Activated CD8-positive, alpha-beta T cell treated with anti-CD3 and anti-CD28 coated beads, Interleukin-2, amount 10 ng/mL, durations not matched to agents 7 days and 5 days (primary cell): ENCODE measurements at regions not wholly inside any gene's neighbourhood (a gene's known extent, or its start where the extent isn't known, plus 50 kb on each side); places are given as distances from the start of the nearest gene placed in this dataset. TPM values are rescaled to one million over a fixed set of nuclear protein-coding genes. Genes with fewer than 3 reads are reported as not detected.

ENCODE experiments used
- ATAC-seq: fragments of 150-1000 bp; cut with Tn5 transposase; one replicate; pipeline ENCODE4 v1.10.0; 2021; ENCODE audit warnings: moderate library complexity
- CTCF ChIA-PET: fragments of 350-600 bp; sonication (Branson Sonifier 250); formaldehyde crosslinking; loops from one replicate; lab custom pipeline; 2021; ENCODE audit warnings: antibody characterized with exemption; lab: Charles Lee
- POLR2A ChIA-PET: fragments of 350-600 bp; sonication (Branson Sonifier 250); formaldehyde crosslinking; loops from one replicate; lab custom pipeline; 2021; ENCODE audit warnings: antibody characterized with exemption; lab: Charles Lee
- DNase-seq: peaks from one replicate; pipeline ENCODE4 v3.0.0-alpha.2; 2020
- H3K27ac Mint-ChIP-seq: one replicate; pipeline ENCODE4 v1.8.0; 2021; ENCODE audit warnings: mild to moderate bottlenecking, mixed read lengths
- H3K27me3 Mint-ChIP-seq: one replicate; pipeline ENCODE4 v1.8.0; 2021; ENCODE audit warnings: low read depth, mixed read lengths
- H3K36me3 Mint-ChIP-seq: one replicate; pipeline ENCODE4 v1.8.0; 2021; ENCODE audit warnings: low read depth, mixed read lengths
- H3K4me1 Mint-ChIP-seq: one replicate; pipeline ENCODE4 v1.8.0; 2021; ENCODE audit warnings: low read depth, mixed read lengths
- H3K4me3 Mint-ChIP-seq: one replicate; pipeline ENCODE4 v1.8.0; 2021; ENCODE audit warnings: mild to moderate bottlenecking, mixed read lengths
- H3K9me3 Mint-ChIP-seq: one replicate; pipeline ENCODE4 v1.8.0; 2022; ENCODE audit warnings: mixed read lengths; ENCODE audit not compliant: insufficient read depth
- microRNA-seq: library from miRNA; unstranded; fragments of <30 nt; microRNA quantifications from one replicate; pipeline ENCODE4 v1.2.0, GENCODE V29; 2022

- ChIA-PET POLR2A (no interaction called here), CTCF (no interaction called here)
- H3K27me3 Mint-ChIP-seq = peaks cover 4% of the 10 kb centered on the region
- ATAC-seq (no peak), DNase-seq (no peak)
- H3K4me3 Mint-ChIP-seq = no peak overlapping the region
- H3K9me3 Mint-ChIP-seq = no peaks in the 10 kb centered on the region
- no peak overlapping the region for H3K27ac Mint-ChIP-seq
- H3K36me3 Mint-ChIP-seq = no peaks in the 10 kb centered on the region
- H3K4me1 Mint-ChIP-seq = no peaks in the 10 kb centered on the region
Observed at GRCh38 chr5:88944751-88945531, 62.0 kb upstream of the MEF2C start.

DNA sequence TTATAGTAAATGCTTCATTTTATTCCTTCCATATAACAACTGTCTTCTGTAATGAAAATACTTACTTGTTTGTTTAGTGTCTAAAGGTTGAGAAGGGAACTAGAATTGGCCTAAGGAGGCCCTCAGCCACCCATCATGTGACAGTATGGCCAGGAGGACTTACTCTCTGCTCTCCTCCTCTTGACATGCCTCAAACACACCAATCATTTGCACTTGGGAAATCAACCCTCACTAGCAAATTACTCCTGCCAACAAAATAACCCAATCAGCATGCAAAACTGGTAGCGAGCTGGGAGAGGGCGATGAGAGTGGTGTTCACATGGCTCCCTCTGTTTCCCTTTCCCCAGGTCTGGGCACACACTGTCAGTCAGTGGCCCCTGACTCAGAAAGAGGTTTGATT lies 58.6 kb upstream of the MEF2C start:
- no peak for ATAC-seq
- POLR2A ChIA-PET = no interaction called here
- H3K36me3 Mint-ChIP-seq = no peaks in the 10 kb centered on the region

GRCh38 chr5:88940713-88941112 lies 57.7 kb upstream of the MEF2C start:
- ChIA-PET POLR2A (no interaction called here), CTCF (no interaction called here)
- H3K27me3 Mint-ChIP-seq = peaks cover 2% of the 10 kb centered on the region
- no peaks in the 10 kb centered on the region for H3K9me3 Mint-ChIP-seq
- H3K4me3 Mint-ChIP-seq = no peak overlapping the region
- no peak for DNase-seq
- no peaks in the 10 kb centered on the region for H3K36me3 Mint-ChIP-seq
- H3K27ac Mint-ChIP-seq = no peak overlapping the region
- no peak for ATAC-seq
- H3K4me1 Mint-ChIP-seq = no peaks in the 10 kb centered on the region

More for the DNA sequence above, 58.6 kb upstream of the MEF2C start:
- no peak for DNase-seq
- no peaks in the 10 kb centered on the region for H3K27me3 Mint-ChIP-seq
- H3K27ac Mint-ChIP-seq = no peak overlapping the region
- no peak overlapping the region for H3K4me3 Mint-ChIP-seq
- H3K9me3 Mint-ChIP-seq = no peaks in the 10 kb centered on the region
- no peaks in the 10 kb centered on the region for H3K4me1 Mint-ChIP-seq
- CTCF ChIA-PET = no interaction called here

GRCh38 chr5:88939300-88939699 lies 56.3 kb upstream of the MEF2C start:
- Mint-ChIP-seq H3K36me3 (no peaks in the 10 kb centered on the region), H3K27me3 (peaks cover 2% of the 10 kb centered on the region), H3K27ac (no peak overlapping the region), H3K4me3 (no peak overlapping the region), H3K9me3 (no peaks in the 10 kb centered on the region), H3K4me1 (no peaks in the 10 kb centered on the region)
- ChIA-PET CTCF (interaction anchor here (1.1 kb wide), 1 partner anchor 209 kb away, joined by 3 read pairs; no protein-coding TSS in a partner anchor), POLR2A (no interaction called here)
- DNase-seq (no peak), ATAC-seq (no peak)

DNA sequence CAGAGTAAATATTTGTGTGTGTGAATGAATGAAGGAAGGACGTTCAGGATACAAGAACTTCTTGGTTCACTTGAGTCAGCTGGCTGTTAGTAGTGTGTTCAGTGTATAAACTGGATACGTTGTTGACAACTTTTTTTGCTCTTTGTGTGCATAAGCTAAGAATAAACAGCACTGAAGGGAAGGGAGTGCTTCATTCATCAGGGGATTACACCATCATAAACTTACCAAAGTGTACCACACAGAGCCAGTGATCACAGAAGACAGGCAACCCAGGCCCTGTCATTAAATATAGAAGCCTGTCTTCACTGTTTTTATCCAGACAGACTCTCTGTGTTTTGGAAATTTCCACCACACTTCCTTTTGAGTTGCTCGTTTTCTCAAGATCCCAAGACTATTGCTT lies 55.5 kb upstream of the MEF2C start:
- CTCF ChIA-PET = interaction anchor here (1.1 kb wide), 1 partner anchor 208 kb away, joined by 3 read pairs; no protein-coding TSS in a partner anchor
- POLR2A ChIA-PET = no interaction called here
- Mint-ChIP-seq H3K27me3 (peaks cover 2% of the 10 kb centered on the region), H3K36me3 (no peaks in the 10 kb centered on the region), H3K9me3 (no peaks in the 10 kb centered on the region), H3K27ac (no peak overlapping the region), H3K4me1 (no peaks in the 10 kb centered on the region), H3K4me3 (no peak overlapping the region)
- ATAC-seq (no peak), DNase-seq (no peak)

DNA sequence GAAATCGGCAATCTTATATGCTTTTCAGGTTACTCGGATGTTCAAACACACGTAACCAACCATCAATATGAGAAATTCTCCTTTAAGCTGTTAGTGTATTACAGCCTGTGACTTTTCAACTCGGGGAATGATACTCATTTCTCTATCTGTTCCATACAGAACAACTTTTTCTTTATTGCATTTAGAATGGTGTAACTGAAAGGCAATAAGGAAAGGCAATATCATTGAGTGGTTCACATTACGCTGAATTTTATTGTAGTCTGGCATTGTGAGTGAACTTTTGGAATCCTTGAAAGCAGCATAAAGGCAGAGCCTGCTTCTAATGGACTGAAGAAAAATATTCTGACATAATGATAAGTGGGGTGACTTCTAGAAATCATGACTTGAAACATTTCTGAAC lies 54.4 kb upstream of the MEF2C start:
- ATAC-seq (no peak), DNase-seq (no peak)
- Mint-ChIP-seq H3K4me1 (no peaks in the 10 kb centered on the region), H3K4me3 (no peak overlapping the region), H3K36me3 (no peaks in the 10 kb centered on the region), H3K27me3 (peaks cover 2% of the 10 kb centered on the region), H3K9me3 (no peaks in the 10 kb centered on the region), H3K27ac (no peak overlapping the region)
- POLR2A ChIA-PET = no interaction called here
- CTCF ChIA-PET = no interaction called here

DNA sequence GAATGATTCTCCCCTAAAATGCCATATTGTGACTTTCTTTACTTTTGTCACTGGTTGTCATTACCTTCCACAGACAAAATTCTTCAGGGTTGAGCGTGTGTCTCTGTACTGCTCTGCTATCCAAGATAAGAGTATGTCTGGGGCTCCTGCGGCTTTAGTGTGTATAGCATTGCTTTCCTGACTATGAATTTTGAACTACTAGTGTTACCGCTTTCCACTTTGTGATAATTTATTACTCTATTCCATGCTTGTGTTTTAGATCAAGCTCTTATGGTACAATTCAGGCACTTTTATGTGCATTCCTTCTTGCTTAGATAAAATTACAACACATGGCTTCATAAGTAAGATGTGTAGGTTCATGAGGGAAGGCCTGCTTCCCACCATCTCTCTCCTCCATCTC lies 51.5 kb upstream of the MEF2C start:
- Mint-ChIP-seq H3K27ac (no peak overlapping the region), H3K36me3 (no peaks in the 10 kb centered on the region), H3K4me3 (no peak overlapping the region), H3K27me3 (peaks cover 2% of the 10 kb centered on the region), H3K4me1 (no peaks in the 10 kb centered on the region), H3K9me3 (no peaks in the 10 kb centered on the region)
- CTCF ChIA-PET = no interaction called here
- no peak for ATAC-seq
- DNase-seq = no peak
- POLR2A ChIA-PET = no interaction called here

Small RNA genes lying in the stretch of these regions (microRNA-seq; reads per million reads assigned to microRNA genes)
- not detected for gene MIR3660
